Stomach (tissue), 8 donors: ENCODE measurements at regions not wholly inside any gene's neighbourhood (a gene's known extent, or its start where the extent isn't known, plus 50 kb on each side); places are given as distances from the start of the nearest gene placed in this dataset.
A peak's percentile ranks its signal among the peaks of the same experiment; 100 is the strongest.

Source experiments
- DNase-seq, 2 donors: peaks; one replicate each; pipeline versions ENCODE4 v3.0.0 to v3.0.0-alpha.2; 2013 to 2019
- H3K27ac ChIP-seq, 5 donors: fragments of 200-600 bp in 4 of 5; sonication (generic) in 4 of 5; one replicate each; pipeline ENCODE4 v1.5.1; 2013 to 2019; ENCODE audit warnings: mild to moderate bottlenecking in 1 of 5, moderate library complexity in 1 of 5
- H3K27me3 ChIP-seq, 3 donors: fragments of 200-600 bp; sonication (generic); one replicate each; pipeline ENCODE4 v1.5.1; 2017 to 2019; ENCODE audit warnings: mixed run types in 1 of 3
- H3K36me3 ChIP-seq, 4 donors: fragments of 200-600 bp; sonication (generic); 1 replicate in 3 of 4; 2 replicates in 1 of 4; pipeline ENCODE4 v1.5.1; 2016 to 2019
- H3K4me1 ChIP-seq, 4 donors: fragments of 200-600 bp; sonication (generic); one replicate each; pipeline ENCODE4 v1.5.1; 2016 to 2019
- H3K4me3 ChIP-seq, 4 donors: fragments of 200-600 bp; sonication (generic) in 3 of 4; one replicate each; pipeline ENCODE4 v1.5.1; 2016 to 2019; ENCODE audit warnings: mild to moderate bottlenecking in 1 of 4
- H3K9me3 ChIP-seq, 4 donors: fragments of 200-600 bp; sonication (generic); one replicate each; pipeline ENCODE4 v1.5.1; 2016 to 2019
- EP300 ChIP-seq: sonication (generic); formaldehyde crosslinking; IDR thresholded peaks from one replicate; pipeline ENCODE4 v1.6.1; 2017; ENCODE audit warnings: antibody characterized with exemption
- POLR2A ChIP-seq, 4 donors: fragments of 450-650 bp; IDR thresholded peaks; one replicate each; pipeline ENCODE4 v1.6.1; 2016; ENCODE audit warnings: antibody characterized with exemption in 4 of 4, control low read depth in 2 of 4, mild to moderate bottlenecking in 1 of 4, moderate library complexity in 1 of 4
- POLR2AphosphoS5 ChIP-seq, 3 donors: sonication (generic); formaldehyde crosslinking; IDR thresholded peaks; one replicate each; pipeline ENCODE4 v1.6.1; 2016; ENCODE audit warnings: antibody characterized with exemption in 3 of 3
- WGBS, 5 donors: extraction: QIAGEN DNeasy Blood & Tissue Kit in 3 of 5; methylation state at CpG; one replicate each; pipeline versions ENCODE4 v1.1.5 to v1.1.7; 2013 to 2018; 5-methylcytosine and 5-hydroxymethylcytosine counted together
- intact Hi-C: fragments of 100-400 bp; cut with DNase I; formaldehyde crosslinking; loops from one replicate; pipeline ENCODE4 v1.15.1; 2023; ENCODE audit warnings: low total_unique reads
- TF ChIP-seq, protein P1 (sequence below), 7 experiments: fragments of 450-650 bp in 4 of 7; fragments of 200-600 bp in 3 of 7; sonication (generic) in 3 of 7; IDR thresholded peaks; one replicate each; pipeline ENCODE4 v1.5.1; 2016 to 2019; ENCODE audit warnings: antibody characterized with exemption in 7 of 7, control low read depth in 2 of 7, mild to moderate bottlenecking in 1 of 7
- donor health status: healthy with polysubstance abuse.
- donor health status: Bipolar disorder and iron deficiency.
- donor health status: healthy.

DNA sequence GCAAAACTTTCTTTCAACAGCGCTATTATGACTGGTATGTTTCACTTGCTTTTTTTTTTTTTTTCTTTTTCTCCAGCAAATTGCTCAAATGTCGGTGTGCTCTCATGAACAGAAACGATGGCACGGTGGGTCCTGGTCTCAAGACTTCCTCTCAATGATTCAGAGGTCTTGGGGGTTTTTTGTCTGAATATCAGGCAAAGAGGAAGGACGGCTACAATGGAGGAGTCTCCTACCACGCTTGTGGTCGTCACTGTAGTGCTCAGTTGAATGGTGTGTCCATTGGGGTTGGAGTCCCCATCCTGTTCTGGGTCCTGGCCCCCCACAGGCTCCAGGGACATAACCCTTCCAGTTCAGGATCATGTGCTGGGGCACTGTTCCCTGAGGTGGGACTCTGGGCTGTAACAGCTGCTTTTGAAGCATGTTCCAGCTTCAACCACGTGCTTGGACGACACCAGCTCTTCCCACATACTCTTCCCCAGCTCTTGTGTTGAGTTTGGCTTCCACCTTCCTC, 266.7 kb upstream of the KLF6 start:
- Histone ChIP-seq H3K4me1 (peaks cover 0 to 12% (median 0%) of the 10 kb centered on the region in 4 donors), H3K27me3 (no peaks in the 10 kb centered on the region), H3K27ac (peak overlapping the region in 4 of 5 donors; percentile 50 to 80 (median 77)), H3K4me3 (peak overlapping the region in 3 of 4 donors; percentile 24 to 31 (median 29)), H3K9me3 (no peaks in the 10 kb centered on the region), H3K36me3 (no peaks in the 10 kb centered on the region)
- intact Hi-C loops: no loop called here
- TF ChIP-seq POLR2AphosphoS5 (IDR thresholded peaks at IDR 0.05) (no peak), POLR2A (IDR thresholded peaks at IDR 0.05) (no peak), EP300 (no peak)
- TF ChIP-seq, protein P1, sequence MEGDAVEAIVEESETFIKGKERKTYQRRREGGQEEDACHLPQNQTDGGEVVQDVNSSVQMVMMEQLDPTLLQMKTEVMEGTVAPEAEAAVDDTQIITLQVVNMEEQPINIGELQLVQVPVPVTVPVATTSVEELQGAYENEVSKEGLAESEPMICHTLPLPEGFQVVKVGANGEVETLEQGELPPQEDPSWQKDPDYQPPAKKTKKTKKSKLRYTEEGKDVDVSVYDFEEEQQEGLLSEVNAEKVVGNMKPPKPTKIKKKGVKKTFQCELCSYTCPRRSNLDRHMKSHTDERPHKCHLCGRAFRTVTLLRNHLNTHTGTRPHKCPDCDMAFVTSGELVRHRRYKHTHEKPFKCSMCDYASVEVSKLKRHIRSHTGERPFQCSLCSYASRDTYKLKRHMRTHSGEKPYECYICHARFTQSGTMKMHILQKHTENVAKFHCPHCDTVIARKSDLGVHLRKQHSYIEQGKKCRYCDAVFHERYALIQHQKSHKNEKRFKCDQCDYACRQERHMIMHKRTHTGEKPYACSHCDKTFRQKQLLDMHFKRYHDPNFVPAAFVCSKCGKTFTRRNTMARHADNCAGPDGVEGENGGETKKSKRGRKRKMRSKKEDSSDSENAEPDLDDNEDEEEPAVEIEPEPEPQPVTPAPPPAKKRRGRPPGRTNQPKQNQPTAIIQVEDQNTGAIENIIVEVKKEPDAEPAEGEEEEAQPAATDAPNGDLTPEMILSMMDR (IDR thresholded peaks at IDR 0.05): no peak
- DNase-seq: no peak
- 62 to 80% (median 76%) methylated on average over 9 of the region's 9 CpGs for WGBS, 5 donors

GRCh38 chr10:4051011-4051640, 266.1 kb upstream of the KLF6 start:
- peak in 1 of 2 donors; percentile 71 for DNase-seq
- no peaks in the 10 kb centered on the region for H3K27me3 ChIP-seq
- intact Hi-C loops: no loop called here
- H3K36me3 ChIP-seq: no peaks in the 10 kb centered on the region
- peak overlapping the region in 4 of 5 donors; percentile 50 to 80 (median 77) for H3K27ac ChIP-seq
- peak; percentile 27 to 55 (median 52) for TF ChIP-seq POLR2AphosphoS5 (IDR thresholded peaks at IDR 0.05)
- TF ChIP-seq POLR2A (IDR thresholded peaks at IDR 0.05): no peak
- H3K4me3 ChIP-seq: peak overlapping the region; percentile 19 to 31 (median 26)
- H3K4me1 ChIP-seq: peaks cover 0 to 15% (median 0%) of the 10 kb centered on the region in 4 donors
- H3K9me3 ChIP-seq: no peaks in the 10 kb centered on the region
- WGBS, 5 donors: 18 to 38% (median 29%) methylated on average over 8 of the region's 8 CpGs

- Histone ChIP-seq H3K4me3 (no peak overlapping the region), H3K36me3 (no peaks in the 10 kb centered on the region), H3K9me3 (no peaks in the 10 kb centered on the region), H3K4me1 (peaks cover 0 to 15% (median 0%) of the 10 kb centered on the region in 4 donors), H3K27ac (peak overlapping the region in 2 of 5 donors; percentile 77 to 80), H3K27me3 (no peaks in the 10 kb centered on the region)
- TF ChIP-seq EP300 (no peak), POLR2A (IDR thresholded peaks at IDR 0.05) (no peak), POLR2AphosphoS5 (IDR thresholded peaks at IDR 0.05) (no peak)
- TF ChIP-seq, protein P1 (IDR thresholded peaks at IDR 0.05): no peak
- intact Hi-C loops: no loop called here
- no peak for DNase-seq
- 87 to 96% (median 95%) methylated on average over 4 of the region's 4 CpGs for WGBS, 5 donors
Measured at GRCh38 chr10:4050061-4050460, 265.1 kb upstream of the KLF6 start.

- no peak overlapping the region for H3K4me3 ChIP-seq
- peaks cover 0 to 15% (median 0%) of the 10 kb centered on the region in 4 donors for H3K4me1 ChIP-seq
- no peaks in the 10 kb centered on the region for H3K9me3 ChIP-seq
- H3K27me3 ChIP-seq: no peaks in the 10 kb centered on the region
- TF ChIP-seq EP300 (no peak), POLR2A (IDR thresholded peaks at IDR 0.05) (no peak), POLR2AphosphoS5 (IDR thresholded peaks at IDR 0.05) (no peak)
- TF ChIP-seq, protein P1 (IDR thresholded peaks at IDR 0.05): no peak
- intact Hi-C loops: no loop called here
- WGBS, 5 donors: 91 to 97% (median 95%) methylated on average over 6 of the region's 6 CpGs
- peak overlapping the region in 1 of 5 donors; percentile 20 for H3K27ac ChIP-seq
- no peak for DNase-seq
- H3K36me3 ChIP-seq: no peaks in the 10 kb centered on the region
Measured at GRCh38 chr10:4049348-4049747, 264.3 kb upstream of the KLF6 start.
